ENCODE measurements at regions not wholly inside any gene's neighbourhood (a gene's known extent, or its start where the extent isn't known, plus 50 kb on each side); places are given as distances from the start of the nearest gene placed in this dataset.

DNA sequence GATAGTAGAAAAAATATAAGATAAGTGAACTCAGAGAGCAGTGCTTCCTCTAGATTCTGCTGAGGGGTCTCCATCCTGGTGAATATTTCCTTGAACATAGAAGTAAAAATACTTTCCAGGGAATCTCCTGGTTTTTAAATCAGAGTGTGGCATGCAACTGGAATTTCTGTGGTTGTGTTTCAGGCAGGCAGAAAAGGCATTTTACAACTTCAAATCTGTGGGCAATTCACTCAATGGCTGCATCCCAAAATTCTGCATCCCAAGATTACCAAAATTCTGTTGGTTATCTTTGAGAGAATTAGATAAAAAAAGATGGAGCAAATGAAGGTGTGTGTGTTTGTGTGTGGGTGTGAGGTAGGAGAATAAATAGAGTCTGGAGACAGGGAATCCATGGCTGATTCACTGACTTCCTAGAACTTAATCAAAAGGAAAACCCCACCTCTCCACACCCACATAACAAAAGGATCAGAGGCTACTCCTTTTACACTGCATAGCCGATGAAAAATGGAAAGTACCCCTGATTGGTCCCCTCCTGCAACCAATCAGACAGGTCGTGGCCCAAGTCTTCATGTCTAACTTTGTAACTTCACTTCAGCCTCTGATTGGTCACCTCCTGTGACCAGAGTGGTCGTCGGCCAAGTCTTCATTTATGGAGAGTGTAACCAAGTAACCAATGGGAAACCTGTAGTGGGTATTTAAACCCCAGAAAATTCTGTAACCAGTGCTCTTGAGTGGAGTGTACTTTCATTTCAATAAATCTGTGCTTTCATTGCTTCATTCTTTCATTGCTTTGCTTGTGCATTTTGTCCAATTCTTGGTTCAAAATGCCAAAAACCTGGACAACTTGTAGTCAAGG is 112.8 kb downstream of the DLEU7 start:
- no peak overlapping the region for H3K27ac ChIP-seq
- no peak for TF ChIP-seq POLR2A (IDR thresholded peaks at IDR 0.05)
- no peak for TF ChIP-seq POLR2AphosphoS5 (IDR thresholded peaks at IDR 0.05)
- TF ChIP-seq, protein P1, sequence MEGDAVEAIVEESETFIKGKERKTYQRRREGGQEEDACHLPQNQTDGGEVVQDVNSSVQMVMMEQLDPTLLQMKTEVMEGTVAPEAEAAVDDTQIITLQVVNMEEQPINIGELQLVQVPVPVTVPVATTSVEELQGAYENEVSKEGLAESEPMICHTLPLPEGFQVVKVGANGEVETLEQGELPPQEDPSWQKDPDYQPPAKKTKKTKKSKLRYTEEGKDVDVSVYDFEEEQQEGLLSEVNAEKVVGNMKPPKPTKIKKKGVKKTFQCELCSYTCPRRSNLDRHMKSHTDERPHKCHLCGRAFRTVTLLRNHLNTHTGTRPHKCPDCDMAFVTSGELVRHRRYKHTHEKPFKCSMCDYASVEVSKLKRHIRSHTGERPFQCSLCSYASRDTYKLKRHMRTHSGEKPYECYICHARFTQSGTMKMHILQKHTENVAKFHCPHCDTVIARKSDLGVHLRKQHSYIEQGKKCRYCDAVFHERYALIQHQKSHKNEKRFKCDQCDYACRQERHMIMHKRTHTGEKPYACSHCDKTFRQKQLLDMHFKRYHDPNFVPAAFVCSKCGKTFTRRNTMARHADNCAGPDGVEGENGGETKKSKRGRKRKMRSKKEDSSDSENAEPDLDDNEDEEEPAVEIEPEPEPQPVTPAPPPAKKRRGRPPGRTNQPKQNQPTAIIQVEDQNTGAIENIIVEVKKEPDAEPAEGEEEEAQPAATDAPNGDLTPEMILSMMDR (IDR thresholded peaks at IDR 0.05 in 8 of 11, conservative IDR thresholded peaks at IDR 0.05 in 3 of 11) = no peak

DNA sequence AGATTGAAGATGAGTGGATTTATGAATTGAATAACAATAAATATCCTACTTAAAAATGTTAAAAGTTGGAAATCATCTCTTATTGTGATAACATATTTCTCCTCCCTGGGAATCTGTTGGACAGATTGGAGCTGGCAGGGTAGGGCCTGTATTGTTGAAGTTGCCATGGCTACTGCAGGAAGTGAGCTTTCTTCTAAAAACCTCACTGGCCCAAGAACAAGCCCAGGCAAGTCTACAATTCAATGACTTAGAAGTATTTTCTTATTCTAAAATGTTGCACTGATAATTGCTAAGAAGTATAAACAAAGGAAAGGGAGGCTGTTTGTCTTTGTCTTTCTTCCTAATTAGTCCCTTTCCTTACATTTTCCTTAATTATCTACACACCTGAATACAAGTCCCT is 112.1 kb downstream of the DLEU7 start:
- intact Hi-C loops (cut with DNase I; ENCODE audit: low total_unique reads) = no loop called here
- H3K4me3 ChIP-seq = no peak overlapping the region
- H3K4me1 ChIP-seq = no peaks in the 10 kb centered on the region
- no peak for DNase-seq
- H3K27ac ChIP-seq = no peak overlapping the region
- peaks cover 0 to 12% (median 3%) of the 10 kb centered on the region in 8 donors for H3K9me3 ChIP-seq
- H3K27me3 ChIP-seq (replicated peaks in 1 of 7) = no peaks in the 10 kb centered on the region
- TF ChIP-seq POLR2A (IDR thresholded peaks at IDR 0.05) (no peak), POLR2AphosphoS5 (IDR thresholded peaks at IDR 0.05) (no peak)
- TF ChIP-seq, protein P1 (IDR thresholded peaks at IDR 0.05 in 8 of 11, conservative IDR thresholded peaks at IDR 0.05 in 3 of 11) = no peak
- H3K36me3 ChIP-seq = no peaks in the 10 kb centered on the region

More for the DNA sequence above, 112.8 kb downstream of the DLEU7 start:
- Histone ChIP-seq H3K9me3 (peaks cover 0 to 12% (median 3%) of the 10 kb centered on the region in 8 donors), H3K36me3 (no peaks in the 10 kb centered on the region), H3K27me3 (replicated peaks in 1 of 7) (no peaks in the 10 kb centered on the region), H3K4me3 (no peak overlapping the region), H3K4me1 (peaks cover 0 to 4% (median 0%) of the 10 kb centered on the region in 6 donors)
- intact Hi-C loops (cut with DNase I; ENCODE audit: low total_unique reads) = no loop called here
- DNase-seq = no peak
- 82 to 94% (median 91%) methylated on average over 4 of the region's 4 CpGs for WGBS, 5 donors

DNA sequence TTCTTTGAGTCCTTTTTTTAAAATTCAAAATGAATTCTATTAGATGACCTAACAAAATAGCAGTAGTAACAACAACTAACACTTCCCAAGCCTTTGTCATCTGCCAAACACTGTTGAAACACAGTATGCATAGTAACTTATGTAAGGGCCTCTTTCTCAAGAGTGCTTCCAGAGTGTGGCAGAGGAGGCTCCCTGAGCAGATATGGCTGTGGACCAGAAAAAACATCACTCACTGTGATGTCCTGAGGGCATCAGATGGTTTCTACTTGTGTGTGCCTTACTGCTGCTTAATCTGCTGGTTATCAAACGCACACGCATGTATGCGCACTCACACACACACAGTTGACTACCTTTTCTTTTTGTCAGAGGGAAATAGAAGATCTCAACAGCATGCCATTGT is 110.8 kb downstream of the DLEU7 start:
- Histone ChIP-seq H3K27ac (no peak overlapping the region), H3K9me3 (peaks cover 0 to 12% (median 3%) of the 10 kb centered on the region in 8 donors), H3K4me1 (no peaks in the 10 kb centered on the region), H3K27me3 (replicated peaks in 1 of 7) (no peaks in the 10 kb centered on the region), H3K4me3 (no peak overlapping the region), H3K36me3 (no peaks in the 10 kb centered on the region)
- 66 to 98% (median 80%) methylated on average over 3 of the region's 3 CpGs for WGBS, 5 donors
- intact Hi-C loops (cut with DNase I; ENCODE audit: low total_unique reads) = no loop called here
- no peak for DNase-seq
- TF ChIP-seq POLR2AphosphoS5 (IDR thresholded peaks at IDR 0.05) = no peak
- TF ChIP-seq, protein P1 (IDR thresholded peaks at IDR 0.05 in 8 of 11, conservative IDR thresholded peaks at IDR 0.05 in 3 of 11) = no peak
- no peak for TF ChIP-seq POLR2A (IDR thresholded peaks at IDR 0.05)

DNA sequence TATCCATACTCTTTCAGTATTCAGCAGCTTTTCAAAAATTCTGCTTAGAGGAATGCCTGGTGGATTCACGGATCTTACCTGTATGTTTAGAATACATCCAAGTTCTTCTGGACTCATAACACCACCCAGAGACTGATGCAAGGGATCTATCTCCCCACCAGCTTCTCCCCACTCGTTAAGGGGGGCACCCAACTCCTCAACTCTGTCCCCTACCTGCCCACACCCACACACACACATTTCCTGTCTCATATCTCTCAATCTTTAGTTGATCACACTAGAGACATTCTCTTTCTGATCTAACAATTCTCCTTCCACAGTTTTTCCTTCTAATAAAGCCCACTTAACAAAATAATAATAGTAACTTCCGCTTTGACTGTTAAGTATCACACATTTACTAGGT is 110.1 kb downstream of the DLEU7 start:
- TF ChIP-seq, protein P1 (IDR thresholded peaks at IDR 0.05 in 8 of 11, conservative IDR thresholded peaks at IDR 0.05 in 3 of 11) = no peak
- TF ChIP-seq POLR2A (IDR thresholded peaks at IDR 0.05) (no peak), POLR2AphosphoS5 (IDR thresholded peaks at IDR 0.05) (no peak)
- no peak for DNase-seq
- Histone ChIP-seq H3K36me3 (no peaks in the 10 kb centered on the region), H3K27me3 (replicated peaks in 1 of 7) (no peaks in the 10 kb centered on the region), H3K4me3 (no peak overlapping the region), H3K27ac (no peak overlapping the region), H3K9me3 (peaks cover 0 to 12% (median 3%) of the 10 kb centered on the region in 8 donors), H3K4me1 (no peaks in the 10 kb centered on the region)
- 80 to 87% (median 85%) methylated on average over 3 of the region's 3 CpGs for WGBS, 5 donors
- intact Hi-C loops (cut with DNase I; ENCODE audit: low total_unique reads) = no loop called here
